SW480 (cell line): ENCODE measurements at regions not wholly inside any gene's neighbourhood (a gene's known extent, or its start where the extent isn't known, plus 50 kb on each side); places are given as distances from the start of the nearest gene placed in this dataset.
"Not testable (repeated sequence)": the region's sequence is repeated elsewhere in the genome, so short reads cannot be mapped to it uniquely, and the experiment has no call there.

Experiments
- DNase-seq: peaks from one replicate; pipeline ENCODE4 v3.0.0-alpha.2; 2016; ENCODE audit warnings: low spot score

DNA sequence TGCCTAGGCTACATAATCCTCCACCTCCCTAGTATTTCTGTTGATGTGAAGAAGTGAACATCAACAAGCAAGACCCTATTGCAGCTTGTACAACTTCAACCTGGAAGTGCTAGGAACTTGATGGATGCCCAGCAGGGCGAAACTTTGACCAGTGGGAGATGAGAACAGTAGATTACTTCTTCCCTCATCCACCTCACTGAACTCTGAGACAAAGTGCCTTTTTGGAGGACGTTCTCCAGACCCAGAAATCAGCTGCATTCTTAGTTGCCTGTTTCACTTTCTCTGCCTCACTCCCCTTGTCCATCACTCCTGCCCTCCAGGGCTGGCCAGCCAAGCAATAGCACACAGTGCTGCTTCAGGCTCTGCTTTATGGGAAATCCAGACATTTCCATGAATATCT is 683.4 kb downstream of the GALC start:
- DNase-seq: no peak

DNA sequence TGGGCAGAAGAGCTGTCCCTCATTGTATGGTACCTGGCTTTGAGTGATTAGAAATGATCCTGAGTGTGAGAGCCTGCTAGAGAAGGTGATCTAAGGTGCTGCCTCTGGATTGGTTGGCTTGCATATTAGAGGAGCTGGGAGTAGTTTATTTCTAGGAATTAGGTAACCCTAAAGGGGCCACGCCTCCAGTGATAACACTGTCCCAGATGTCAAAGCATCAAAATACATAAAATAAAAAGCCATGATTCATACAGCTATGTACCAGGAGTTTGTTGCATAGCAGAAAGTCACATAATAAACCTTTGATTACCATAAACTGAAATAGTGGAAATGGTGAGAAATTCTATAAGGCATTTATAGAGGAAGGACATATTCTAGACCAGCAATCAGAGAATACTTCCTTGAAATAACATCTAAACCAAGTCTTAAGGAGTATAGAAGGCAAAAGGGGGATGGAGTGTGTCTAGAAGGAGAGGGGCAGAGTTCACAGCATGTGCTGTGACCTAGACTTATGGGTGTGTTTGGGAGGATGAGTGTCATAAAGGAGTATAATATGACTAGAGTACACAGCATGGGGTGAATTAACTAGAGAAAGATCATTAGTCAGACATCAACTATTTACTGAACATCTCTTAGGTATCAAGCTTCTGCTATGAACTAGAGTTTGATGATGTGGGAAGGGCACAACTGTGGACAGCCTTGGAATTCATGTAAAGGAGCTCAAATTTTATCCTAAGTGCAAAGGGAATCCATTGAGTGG is 686.4 kb downstream of the GALC start:
- no peak for DNase-seq

DNA sequence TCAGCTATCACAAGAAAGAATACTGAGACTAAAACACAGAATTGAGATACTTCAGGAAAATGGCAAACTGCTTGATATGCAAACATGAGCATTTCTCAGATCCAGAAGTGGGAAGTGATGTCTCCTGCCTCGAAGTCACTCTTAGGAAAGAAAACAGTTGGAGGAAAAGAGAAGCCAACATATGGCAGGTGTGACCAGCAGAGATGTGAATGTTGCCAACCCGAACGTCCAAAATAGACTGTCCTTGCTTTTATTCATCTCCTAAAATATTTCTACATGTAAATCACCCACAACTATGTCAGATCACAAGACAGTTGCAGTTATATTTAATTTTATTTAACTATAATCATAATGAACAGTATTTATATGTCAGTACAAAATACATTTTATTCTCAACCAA is 687.6 kb downstream of the GALC start:
- DNase-seq: no peak

- no peak for DNase-seq
Measured at GRCh38 chr14:87304404-87304803, 688.6 kb downstream of the GALC start.

GRCh38 chr14:87286826-87287225 is 706.2 kb downstream of the GALC start:
- DNase-seq: no peak

- DNase-seq: no peak
Measured at GRCh38 chr14:87286191-87286590, 706.8 kb downstream of the GALC start.

- DNase-seq: no peak
Measured at GRCh38 chr14:87285506-87285905, 707.5 kb downstream of the GALC start.

DNA sequence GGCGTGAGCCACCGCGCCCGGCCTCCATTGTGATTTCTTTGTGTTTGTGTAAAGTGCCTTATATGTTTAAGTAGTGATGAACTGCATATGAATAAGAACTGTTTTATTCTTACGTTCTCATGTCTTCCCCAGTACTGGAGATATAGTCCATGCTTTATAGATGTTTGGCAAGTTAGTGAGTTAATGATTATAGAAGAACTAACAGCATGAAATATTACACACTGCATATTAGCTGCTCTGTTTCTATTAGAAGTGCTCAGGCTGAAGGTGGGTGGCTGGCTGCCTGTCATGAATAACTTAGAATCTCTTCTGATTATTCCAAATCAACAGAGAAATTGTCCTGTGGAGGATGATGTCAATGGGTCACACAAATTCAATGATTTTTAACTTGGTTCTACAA is 709.4 kb downstream of the GALC start:
- no peak for DNase-seq

- no peak for DNase-seq
Measured at GRCh38 chr14:87282266-87282665, 710.7 kb downstream of the GALC start.

- no peak for DNase-seq
Measured at GRCh38 chr14:87278415-87278814, 714.6 kb downstream of the GALC start.

DNA sequence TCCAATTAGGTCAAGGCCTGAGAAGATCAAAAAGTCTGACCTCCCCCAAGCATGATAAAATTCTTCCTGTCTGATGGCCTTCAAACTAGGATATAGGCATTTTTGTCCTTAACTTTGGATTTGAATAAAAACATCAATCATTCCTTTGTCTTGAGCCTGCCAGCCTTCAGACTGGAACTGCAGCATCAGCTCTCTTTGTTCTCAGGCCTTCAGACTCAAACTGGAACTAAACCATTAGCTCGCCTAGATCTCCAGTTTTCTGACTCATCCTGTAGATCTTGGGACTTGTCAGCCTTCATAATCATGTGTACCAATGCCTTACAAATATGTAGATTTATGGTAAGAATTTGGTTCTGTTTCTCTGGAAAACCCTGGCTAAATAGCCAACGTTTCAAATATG is 721.7 kb downstream of the GALC start:
- no peak for DNase-seq

DNA sequence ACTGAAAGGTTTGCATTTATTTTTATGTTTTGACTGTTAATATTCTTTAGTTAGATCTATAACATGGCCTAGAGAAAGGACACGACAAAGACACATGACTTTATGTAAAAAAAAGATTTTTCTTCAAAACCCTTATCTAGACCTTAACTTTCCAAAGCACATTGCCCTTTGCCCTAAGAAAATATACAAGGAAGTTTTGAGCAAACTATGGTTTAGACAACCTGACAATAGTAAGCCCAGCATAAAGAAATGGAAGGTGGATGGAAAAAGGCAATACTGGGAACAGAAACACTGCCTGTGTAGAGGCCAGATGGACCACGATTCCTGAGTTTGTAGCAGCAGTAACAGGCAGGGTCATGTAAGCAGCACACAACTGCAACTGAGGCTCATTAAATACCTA is 724.0 kb downstream of the GALC start:
- DNase-seq: no peak

- no peak for DNase-seq
Measured at GRCh38 chr14:87264796-87265195, 728.2 kb downstream of the GALC start.

DNA sequence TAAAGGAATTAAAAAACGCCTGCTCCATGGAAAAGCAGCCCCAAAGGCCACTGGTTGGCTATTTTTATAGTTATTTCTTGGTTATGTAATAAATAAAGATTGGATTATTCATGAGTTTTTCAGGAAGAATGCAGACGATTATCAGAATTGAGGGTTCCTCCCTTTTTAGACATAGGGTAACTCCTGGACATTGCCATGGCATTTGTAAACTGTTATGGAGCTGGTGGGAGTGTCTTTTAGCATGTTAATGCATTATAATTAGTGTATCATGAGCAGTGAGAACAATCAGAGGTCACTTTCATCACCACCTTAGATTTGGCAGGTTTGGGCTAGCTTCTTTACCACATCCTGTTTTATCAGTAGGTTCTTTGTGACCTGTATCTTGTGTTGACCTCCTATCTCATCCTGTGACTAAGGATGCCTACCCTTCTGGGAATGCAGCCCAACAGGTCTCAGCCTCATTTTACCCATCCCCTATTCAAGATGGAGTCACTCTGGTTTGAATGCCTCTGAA is 728.7 kb downstream of the GALC start:
- DNase-seq: no peak

- DNase-seq: no peak
Measured at GRCh38 chr14:87261621-87262020, 731.4 kb downstream of the GALC start.

DNA sequence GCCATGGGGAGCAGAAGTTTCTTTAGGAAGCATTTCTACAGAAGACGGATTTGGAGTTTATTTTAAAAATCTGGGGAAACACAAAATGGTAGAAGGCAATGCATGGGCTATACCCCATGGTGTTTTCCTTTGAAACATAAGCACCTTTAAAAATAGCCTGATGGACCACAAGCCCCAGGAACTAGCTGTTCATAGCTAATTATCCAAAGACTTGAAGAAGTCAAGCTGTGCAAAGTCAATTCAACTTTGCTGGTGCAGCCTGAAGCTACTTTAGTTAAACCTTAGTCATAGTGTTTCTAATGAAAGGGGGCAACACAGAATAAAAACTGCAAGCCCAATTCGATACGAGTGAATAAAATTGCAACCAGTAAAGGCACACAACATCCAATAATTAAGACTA is 732.5 kb downstream of the GALC start:
- DNase-seq: no peak

GRCh38 chr14:87257421-87257820 is 735.6 kb downstream of the GALC start:
- no peak for DNase-seq

GRCh38 chr14:87255058-87255457 is 737.9 kb downstream of the GALC start:
- no peak for DNase-seq

GRCh38 chr14:87254331-87254874 is 738.6 kb downstream of the GALC start:
- no peak for DNase-seq

DNA sequence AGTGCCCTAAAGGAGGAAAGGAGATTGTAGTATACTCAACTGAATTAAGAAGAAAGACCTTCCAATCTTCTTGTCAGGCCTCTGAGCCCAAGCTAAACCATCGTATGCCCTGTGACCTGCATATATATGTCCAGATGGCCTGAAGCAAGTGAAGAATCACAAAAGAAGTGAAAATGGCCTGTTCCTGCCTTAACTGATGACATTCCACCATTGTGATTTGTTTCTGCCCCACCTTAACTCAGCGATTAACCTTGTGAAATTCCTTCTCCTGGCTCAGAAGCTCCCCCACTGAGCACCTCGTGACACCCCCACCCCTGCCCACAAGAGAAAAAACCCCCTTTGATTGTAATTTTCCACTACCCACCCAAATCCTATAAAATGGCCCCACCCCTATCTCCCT is 739.2 kb downstream of the GALC start:
- not testable (repeated sequence) for DNase-seq

DNA sequence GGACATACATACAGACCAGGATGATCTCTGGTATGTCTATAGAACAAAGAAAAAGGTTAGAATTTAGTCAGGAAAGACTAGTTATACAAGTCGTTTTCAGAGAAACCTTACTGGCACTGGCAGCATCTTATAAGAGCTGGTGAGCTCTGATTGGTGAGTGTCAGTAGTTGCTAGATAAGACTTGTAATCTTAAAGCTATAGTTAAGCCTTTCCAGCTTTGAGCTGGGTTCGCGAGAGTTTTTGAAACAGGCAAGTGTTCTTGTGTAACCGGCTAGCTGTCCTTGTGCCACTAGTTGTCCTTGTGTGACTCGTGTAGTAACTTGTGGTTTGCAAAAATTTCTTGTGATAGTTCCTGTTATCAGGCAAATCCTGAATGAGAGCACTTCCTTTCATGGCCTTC is 740.9 kb downstream of the GALC start:
- no peak for DNase-seq

- DNase-seq: no peak
Measured at GRCh38 chr14:87251011-87251410, 742.0 kb downstream of the GALC start.

- DNase-seq: no peak
Measured at GRCh38 chr14:87241018-87241768, 751.8 kb downstream of the GALC start.
